Ovary (tissue), 7 donors: ENCODE measurements at regions not wholly inside any gene's neighbourhood (a gene's known extent, or its start where the extent isn't known, plus 50 kb on each side); places are given as distances from the start of the nearest gene placed in this dataset.

Source experiments
- DNase-seq, 5 donors: peaks; one replicate each; pipeline ENCODE4 v3.0.0-alpha.2; 2019 to 2020
- H3K27ac ChIP-seq, 2 donors: fragments of 200-600 bp; one replicate each; pipeline versions ENCODE4 v1.5.1 to v1.8.0; 2019 to 2022
- H3K27me3 ChIP-seq: fragments of 200-600 bp; one replicate; pipeline ENCODE4 v1.8.0; 2022
- H3K36me3 ChIP-seq: fragments of 200-600 bp; sonication (generic); one replicate; pipeline ENCODE4 v1.5.1; 2019
- H3K4me1 ChIP-seq: one replicate; pipeline ENCODE4 v1.8.1; 2013; ENCODE audit warnings: mild to moderate bottlenecking, moderate library complexity; ENCODE audit not compliant: insufficient read depth
- H3K4me3 ChIP-seq: fragments of 200-600 bp; sonication (generic); one replicate; pipeline ENCODE4 v1.5.1; 2017
- H3K9me3 ChIP-seq, 2 donors: fragments of 200-600 bp in 1 of 2; sonication (generic) in 1 of 2; one replicate each; pipeline versions ENCODE4 v1.5.1 to v1.8.1; 2013 to 2019; ENCODE audit warnings: mild to moderate bottlenecking in 1 of 2, moderate library complexity in 1 of 2
- EP300 ChIP-seq: sonication (generic); formaldehyde crosslinking; IDR thresholded peaks from one replicate; pipeline ENCODE4 v1.6.1; 2017; ENCODE audit warnings: antibody characterized with exemption
- POLR2A ChIP-seq: fragments of 450-650 bp; IDR thresholded peaks from one replicate; pipeline ENCODE4 v1.6.1; 2017; ENCODE audit warnings: antibody characterized with exemption, mild to moderate bottlenecking, moderate library complexity
- WGBS, 3 donors: extraction: QIAGEN DNeasy Blood & Tissue Kit in 1 of 3; methylation state at CpG; one replicate each; pipeline versions ENCODE4 v1.1.5 to v1.1.7; 2013 to 2017; 5-methylcytosine and 5-hydroxymethylcytosine counted together
- intact Hi-C, 4 donors: fragments of 100-400 bp; cut with DNase I; formaldehyde crosslinking; loops; one replicate each; pipeline versions ENCODE4 v1.11.0 to v1.15.1; 2022 to 2023
- TF ChIP-seq, protein P1 (sequence below), 3 donors: fragments of 450-650 bp in 2 of 3; fragments of 200-600 bp in 1 of 3; IDR thresholded peaks; one replicate each; pipeline versions ENCODE4 v1.5.1 to v1.8.0; 2016 to 2022; ENCODE audit warnings: antibody characterized with exemption in 3 of 3, mild to moderate bottlenecking in 1 of 3
- donor health status: DM: no; HTN: no; CAD: no; lungs with moderate emphysema.
- donor health status: DM: no; HTN: no; CAD: no.
- donor health status: Bipolar disorder and iron deficiency.
- donor health status: DM: no; HTN: no; CAD: no.
- donor health status: DM: yes; HTN: yes; CAD: no.

- Histone ChIP-seq H3K27me3 (no peaks in the 10 kb centered on the region), H3K4me3 (no peak overlapping the region), H3K36me3 (no peaks in the 10 kb centered on the region), H3K4me1 (no peaks in the 10 kb centered on the region), H3K9me3 (no peaks in the 10 kb centered on the region), H3K27ac (no peak overlapping the region)
- no peak for DNase-seq
- 48 to 66% (median 48%) methylated on average over 10 of the region's 10 CpGs for WGBS, 3 donors
- intact Hi-C loops: no loop called here
- TF ChIP-seq EP300 (no peak), POLR2A (no peak)
- TF ChIP-seq, protein P1, sequence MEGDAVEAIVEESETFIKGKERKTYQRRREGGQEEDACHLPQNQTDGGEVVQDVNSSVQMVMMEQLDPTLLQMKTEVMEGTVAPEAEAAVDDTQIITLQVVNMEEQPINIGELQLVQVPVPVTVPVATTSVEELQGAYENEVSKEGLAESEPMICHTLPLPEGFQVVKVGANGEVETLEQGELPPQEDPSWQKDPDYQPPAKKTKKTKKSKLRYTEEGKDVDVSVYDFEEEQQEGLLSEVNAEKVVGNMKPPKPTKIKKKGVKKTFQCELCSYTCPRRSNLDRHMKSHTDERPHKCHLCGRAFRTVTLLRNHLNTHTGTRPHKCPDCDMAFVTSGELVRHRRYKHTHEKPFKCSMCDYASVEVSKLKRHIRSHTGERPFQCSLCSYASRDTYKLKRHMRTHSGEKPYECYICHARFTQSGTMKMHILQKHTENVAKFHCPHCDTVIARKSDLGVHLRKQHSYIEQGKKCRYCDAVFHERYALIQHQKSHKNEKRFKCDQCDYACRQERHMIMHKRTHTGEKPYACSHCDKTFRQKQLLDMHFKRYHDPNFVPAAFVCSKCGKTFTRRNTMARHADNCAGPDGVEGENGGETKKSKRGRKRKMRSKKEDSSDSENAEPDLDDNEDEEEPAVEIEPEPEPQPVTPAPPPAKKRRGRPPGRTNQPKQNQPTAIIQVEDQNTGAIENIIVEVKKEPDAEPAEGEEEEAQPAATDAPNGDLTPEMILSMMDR (IDR thresholded peaks at IDR 0.05): no peak
These were observed 178.3 kb upstream of the IRX2 start for GRCh38 chr5:2929779-2930178.

GRCh38 chr5:2921651-2922050, 170.2 kb upstream of the IRX2 start:
- peaks cover 0 to 7% of the 10 kb centered on the region in 2 donors for H3K9me3 ChIP-seq
- H3K36me3 ChIP-seq: no peaks in the 10 kb centered on the region
- no peak for DNase-seq
- no peak overlapping the region for H3K4me3 ChIP-seq
- no peak overlapping the region for H3K27ac ChIP-seq
- TF ChIP-seq POLR2A (no peak), EP300 (no peak)
- TF ChIP-seq, protein P1 (IDR thresholded peaks at IDR 0.05): no peak
- H3K4me1 ChIP-seq: no peaks in the 10 kb centered on the region
- 92 to 95% (median 92%) methylated on average over 9 of the region's 9 CpGs for WGBS, 3 donors
- H3K27me3 ChIP-seq: no peaks in the 10 kb centered on the region
- intact Hi-C loops: no loop called here

GRCh38 chr5:2921176-2921575, 169.7 kb upstream of the IRX2 start:
- DNase-seq: no peak
- Histone ChIP-seq H3K27me3 (no peaks in the 10 kb centered on the region), H3K27ac (no peak overlapping the region), H3K4me1 (no peaks in the 10 kb centered on the region), H3K4me3 (no peak overlapping the region), H3K9me3 (peaks cover 0 to 7% of the 10 kb centered on the region in 2 donors), H3K36me3 (no peaks in the 10 kb centered on the region)
- no peak for TF ChIP-seq POLR2A
- TF ChIP-seq EP300: no peak
- TF ChIP-seq, protein P1 (IDR thresholded peaks at IDR 0.05): no peak
- intact Hi-C loops: no loop called here
- 86 to 93% (median 90%) methylated on average over 5 of the region's 5 CpGs for WGBS, 3 donors

GRCh38 chr5:2920312-2920711, 168.8 kb upstream of the IRX2 start:
- Histone ChIP-seq H3K9me3 (peaks cover 0 to 7% of the 10 kb centered on the region in 2 donors), H3K27ac (no peak overlapping the region), H3K27me3 (no peaks in the 10 kb centered on the region), H3K36me3 (no peaks in the 10 kb centered on the region), H3K4me3 (no peak overlapping the region), H3K4me1 (no peaks in the 10 kb centered on the region)
- TF ChIP-seq, protein P1 (IDR thresholded peaks at IDR 0.05): no peak
- TF ChIP-seq POLR2A (no peak), EP300 (no peak)
- intact Hi-C loops: no loop called here
- 78 to 86% (median 83%) methylated on average over 5 of the region's 5 CpGs for WGBS, 3 donors
- no peak for DNase-seq
